Mononuclear cell (primary cell): ENCODE measurements at regions not wholly inside any gene's neighbourhood (a gene's known extent, or its start where the extent isn't known, plus 50 kb on each side); places are given as distances from the start of the nearest gene placed in this dataset.
"Not testable (repeated sequence)": the region's sequence is repeated elsewhere in the genome, so short reads cannot be mapped to it uniquely, and the experiment has no call there.

Experiments
- H3K27me3 ChIP-seq: 2 replicates; pipeline ENCODE4 v1.6.0; 2011; ENCODE audit warnings: low read length, control low read depth; ENCODE audit not compliant: insufficient read depth
- H3K4me1 ChIP-seq: 2 replicates; pipeline ENCODE4 v1.5.1; 2011; ENCODE audit warnings: mild to moderate bottlenecking, low read length, control low read depth; ENCODE audit not compliant: insufficient read depth
- H3K4me3 ChIP-seq: 2 replicates; pipeline ENCODE4 v1.5.1; 2011; ENCODE audit warnings: mild to moderate bottlenecking, low read length, moderate library complexity
- H3K9me3 ChIP-seq: 2 replicates; pipeline ENCODE4 v1.5.1; 2011; ENCODE audit warnings: low read depth, mild to moderate bottlenecking, control low read depth, low read length

GRCh38 chr4:57184378-57185029 is 74.3 kb upstream of the IGFBP7 start:
- Histone ChIP-seq H3K4me3 (no peak overlapping the region), H3K27me3 (no peaks in the 10 kb centered on the region), H3K4me1 (no peaks in the 10 kb centered on the region), H3K9me3 (no peaks in the 10 kb centered on the region)

DNA sequence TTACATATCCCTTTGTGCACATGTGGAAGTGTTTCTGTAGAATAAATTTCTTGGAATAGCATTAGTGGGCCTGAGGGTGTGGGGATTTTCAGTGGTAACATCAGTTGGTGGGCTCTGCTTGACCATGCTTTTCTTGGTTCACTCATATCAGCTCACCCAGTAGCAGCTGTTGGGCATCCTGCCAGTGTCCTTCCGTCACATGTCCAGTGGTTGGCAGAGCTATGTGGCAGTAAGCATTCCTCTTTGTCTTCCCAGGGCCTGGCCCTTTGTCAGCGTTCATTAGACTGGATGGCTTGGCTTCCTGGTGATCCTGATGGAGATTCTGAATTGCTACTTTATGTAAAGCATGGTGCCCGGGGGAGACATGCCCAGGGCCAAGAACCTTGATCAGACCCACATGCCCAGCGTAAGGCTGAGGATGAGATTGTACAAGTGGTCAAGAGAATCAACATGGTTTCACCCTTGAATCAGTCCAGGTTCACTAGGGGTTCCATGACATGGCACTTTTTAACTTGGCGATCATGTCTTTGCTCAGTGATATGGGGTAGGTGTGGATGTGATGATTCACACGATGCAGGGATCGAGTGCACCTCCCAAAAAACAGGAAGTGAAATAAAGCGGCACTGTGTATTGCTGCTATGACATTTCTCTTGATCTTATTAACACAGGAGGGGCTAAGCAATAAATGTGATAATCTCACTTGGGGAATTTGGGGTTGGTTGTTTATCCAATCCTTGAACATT is 72.1 kb upstream of the IGFBP7 start:
- no peaks in the 10 kb centered on the region for H3K27me3 ChIP-seq
- H3K9me3 ChIP-seq: no peaks in the 10 kb centered on the region
- no peak overlapping the region for H3K4me3 ChIP-seq
- H3K4me1 ChIP-seq: no peaks in the 10 kb centered on the region

- H3K9me3 ChIP-seq, H3K27me3 ChIP-seq, H3K4me1 ChIP-seq, H3K4me3 ChIP-seq: not testable (repeated sequence)
These were observed 63.0 kb upstream of the IGFBP7 start for GRCh38 chr4:57173136-57173535.

- no peaks in the 10 kb centered on the region for H3K27me3 ChIP-seq
- no peak overlapping the region for H3K4me3 ChIP-seq
- no peaks in the 10 kb centered on the region for H3K9me3 ChIP-seq
- H3K4me1 ChIP-seq: no peaks in the 10 kb centered on the region
These were observed 61.9 kb upstream of the IGFBP7 start for GRCh38 chr4:57172065-57172464.

GRCh38 chr4:57168982-57169381 is 58.8 kb upstream of the IGFBP7 start:
- Histone ChIP-seq H3K9me3 (no peaks in the 10 kb centered on the region), H3K4me3 (no peak overlapping the region), H3K27me3 (peaks cover 7% of the 10 kb centered on the region), H3K4me1 (peaks cover 5% of the 10 kb centered on the region)

GRCh38 chr4:57163530-57164459 is 53.6 kb upstream of the IGFBP7 start:
- Histone ChIP-seq H3K4me1 (peaks cover 11% of the 10 kb centered on the region), H3K4me3 (peak overlapping the region; percentile 46), H3K27me3 (peaks cover 7% of the 10 kb centered on the region), H3K9me3 (no peaks in the 10 kb centered on the region)

- peaks cover 7% of the 10 kb centered on the region for H3K27me3 ChIP-seq
- peaks cover 11% of the 10 kb centered on the region for H3K4me1 ChIP-seq
- no peak overlapping the region for H3K4me3 ChIP-seq
- no peaks in the 10 kb centered on the region for H3K9me3 ChIP-seq
These were observed 52.4 kb upstream of the IGFBP7 start for GRCh38 chr4:57162499-57163019.
